ENCODE measurements at regions not wholly inside any gene's neighbourhood (a gene's known extent, or its start where the extent isn't known, plus 50 kb on each side); places are given as distances from the start of the nearest gene placed in this dataset.

- TF ChIP-seq CTCF (IDR thresholded peaks at IDR 0.05; ENCODE audit: low read depth, low read length, missing input control) (no peak), RAD21 (IDR thresholded peaks at IDR 0.05) (no peak), YY1 (IDR thresholded peaks at IDR 0.05) (no peak), TAF1 (conservative IDR thresholded peaks at IDR 0.05) (no peak), REST (IDR thresholded peaks at IDR 0.05) (no peak), JUND (IDR thresholded peaks at IDR 0.05) (no peak), RXRA (IDR thresholded peaks at IDR 0.05) (no peak), EGR1 (IDR thresholded peaks at IDR 0.05; ENCODE audit: low read depth in 2 of 2) (no peak)
- TF ChIP-seq, protein P1, sequence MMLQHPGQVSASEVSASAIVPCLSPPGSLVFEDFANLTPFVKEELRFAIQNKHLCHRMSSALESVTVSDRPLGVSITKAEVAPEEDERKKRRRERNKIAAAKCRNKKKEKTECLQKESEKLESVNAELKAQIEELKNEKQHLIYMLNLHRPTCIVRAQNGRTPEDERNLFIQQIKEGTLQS (IDR thresholded peaks at IDR 0.05) = no peak
- TF ChIP-seq, protein P2, sequence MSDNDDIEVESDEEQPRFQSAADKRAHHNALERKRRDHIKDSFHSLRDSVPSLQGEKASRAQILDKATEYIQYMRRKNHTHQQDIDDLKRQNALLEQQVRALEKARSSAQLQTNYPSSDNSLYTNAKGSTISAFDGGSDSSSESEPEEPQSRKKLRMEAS (IDR thresholded peaks at IDR 0.05) = no peak
These were observed 414.6 kb downstream of the TMEM182 start for GRCh38 chr2:103176294-103176915.
